ENCODE measurements at regions not wholly inside any gene's neighbourhood (a gene's known extent, or its start where the extent isn't known, plus 50 kb on each side); places are given as distances from the start of the nearest gene placed in this dataset.

DNA sequence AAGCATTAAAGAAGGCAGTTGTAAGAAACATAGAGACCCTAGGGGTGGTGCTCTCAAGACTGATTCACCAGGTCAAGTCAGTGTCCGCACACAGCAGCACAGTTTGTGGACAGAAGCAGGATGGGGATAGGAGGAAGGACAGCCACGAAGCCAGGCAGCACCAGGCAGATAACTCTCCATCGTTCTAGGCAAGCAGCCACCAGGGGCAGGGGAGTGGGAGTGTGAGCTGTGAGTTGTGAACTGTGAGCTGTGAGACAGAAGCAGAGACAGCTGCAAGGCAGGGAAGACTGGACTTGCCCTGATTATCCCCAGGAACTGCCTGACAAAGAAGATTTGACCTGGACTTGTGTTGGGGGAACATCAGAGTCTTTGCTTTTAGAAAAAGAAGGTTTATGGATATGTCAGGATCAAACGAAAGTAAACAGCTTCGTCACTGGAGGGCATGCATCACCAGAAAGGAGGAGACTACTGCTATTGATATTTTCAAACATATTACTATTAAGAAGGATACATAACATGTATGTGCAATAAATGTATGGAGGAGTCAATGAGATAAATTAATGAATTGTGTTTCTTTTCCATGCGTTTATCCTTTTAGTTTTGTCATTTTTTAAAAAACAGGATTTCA, 286.1 kb downstream of the IRS2 start:
- no peak for DNase-seq

DNA sequence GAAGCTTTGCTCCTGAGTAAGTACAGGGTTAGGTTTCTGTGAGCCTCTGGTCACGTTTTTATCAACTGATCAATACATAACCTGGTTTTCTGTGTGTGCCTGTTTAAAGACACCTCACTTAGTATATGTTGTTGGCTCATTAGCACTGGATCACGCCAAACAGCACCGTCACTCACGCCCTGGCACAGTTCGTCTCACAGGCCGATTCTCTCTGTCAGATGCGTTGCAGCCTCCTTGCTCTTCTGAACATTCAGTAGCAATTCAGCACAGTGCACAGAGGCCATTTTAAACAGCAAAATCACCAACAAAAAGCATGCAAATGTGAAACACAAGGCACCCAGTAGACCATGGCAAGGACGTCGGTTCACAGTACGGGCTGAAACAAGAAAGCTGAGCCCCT, 288.5 kb downstream of the IRS2 start:
- DNase-seq: no peak

DNA sequence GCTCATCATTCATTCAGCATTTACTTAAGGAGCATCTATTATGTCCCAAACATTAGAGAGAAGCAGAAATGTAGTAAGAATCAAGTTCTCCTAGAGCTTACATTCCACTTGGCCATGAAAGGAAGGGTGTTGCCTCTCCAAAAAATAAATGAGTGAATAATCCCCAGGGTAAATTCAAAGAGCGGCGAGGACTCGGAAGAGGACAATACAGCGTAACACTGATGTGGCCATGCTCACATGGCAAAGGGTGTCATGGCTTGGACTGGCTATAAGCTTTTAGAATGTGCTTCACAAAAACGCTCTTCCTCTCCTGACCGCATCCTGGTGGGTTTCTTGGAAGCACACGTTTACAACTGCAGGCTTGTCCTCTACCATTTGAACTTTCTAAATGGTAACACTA, 290.2 kb downstream of the IRS2 start:
- no peak for DNase-seq

DNA sequence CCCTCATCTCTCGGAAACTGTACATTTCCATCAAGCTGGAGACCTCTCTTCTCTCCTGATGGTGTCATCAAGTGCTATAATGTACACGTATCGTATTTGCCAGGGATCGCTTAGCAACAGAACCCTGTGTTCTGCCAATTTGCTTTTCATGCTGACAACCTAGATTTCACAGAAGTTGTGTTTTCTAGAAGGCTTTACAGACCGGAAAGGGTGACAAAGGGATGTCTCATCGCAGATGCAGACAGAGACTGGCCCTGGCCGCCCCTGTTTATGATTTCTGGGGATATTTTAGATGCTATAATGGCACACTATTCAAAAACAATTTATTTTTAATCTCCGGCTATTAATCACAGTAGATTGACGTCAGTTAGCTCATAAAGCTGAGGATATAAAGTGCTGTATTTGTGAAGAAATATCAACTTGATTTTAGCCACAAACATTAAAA, 291.4 kb downstream of the IRS2 start:
- DNase-seq: no peak

DNA sequence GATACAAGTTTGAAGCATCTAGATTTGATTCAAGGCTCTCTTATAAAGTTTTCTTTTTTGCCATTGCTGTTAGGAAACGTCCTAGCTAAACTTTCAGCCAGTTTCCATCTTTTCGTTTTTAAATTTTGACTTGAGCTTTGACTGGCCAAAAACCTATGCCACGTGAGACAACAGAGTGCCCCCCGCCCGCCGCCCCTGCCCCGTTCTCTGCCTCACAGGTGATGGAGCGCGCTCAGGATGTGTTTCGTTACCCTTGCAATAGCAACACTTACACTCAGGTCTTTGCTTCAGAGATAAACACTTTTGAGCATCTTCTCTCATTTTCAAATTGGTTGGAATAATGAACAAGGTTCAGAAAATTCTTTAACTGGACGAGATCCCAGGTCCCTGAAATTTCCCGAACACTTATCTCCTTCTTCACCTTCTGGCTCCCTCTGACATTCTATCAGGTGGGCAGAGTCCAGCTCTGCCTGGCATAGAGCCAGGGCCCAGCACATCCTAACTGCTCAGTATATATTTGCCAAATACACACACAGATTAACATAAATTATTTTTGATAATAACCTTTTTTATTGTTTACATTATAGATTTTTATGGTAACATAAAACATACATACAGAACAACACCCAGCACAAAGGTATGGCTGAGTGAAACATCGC, 301.1 kb downstream of the IRS2 start:
- DNase-seq: no peak

DNA sequence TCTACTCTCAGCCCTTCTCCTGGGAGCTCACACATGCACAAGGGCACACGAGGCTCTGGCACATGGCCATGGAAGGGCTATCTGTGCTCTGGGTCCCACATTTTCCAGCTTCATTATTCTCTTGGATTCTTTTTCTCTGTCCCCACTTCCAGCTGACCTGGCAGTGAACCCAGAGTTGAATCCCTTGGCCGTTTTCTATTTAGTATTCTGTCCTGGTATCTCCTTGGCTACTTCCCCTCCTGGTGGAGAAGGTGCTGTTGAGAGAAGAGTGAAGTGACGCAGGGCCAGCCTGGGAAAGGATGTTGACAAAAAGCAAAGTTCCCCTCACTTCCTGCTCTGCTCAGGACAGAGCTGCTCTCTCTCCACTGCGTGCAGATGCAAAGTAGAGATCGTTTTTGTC, 303.1 kb downstream of the IRS2 start:
- no peak for DNase-seq

DNA sequence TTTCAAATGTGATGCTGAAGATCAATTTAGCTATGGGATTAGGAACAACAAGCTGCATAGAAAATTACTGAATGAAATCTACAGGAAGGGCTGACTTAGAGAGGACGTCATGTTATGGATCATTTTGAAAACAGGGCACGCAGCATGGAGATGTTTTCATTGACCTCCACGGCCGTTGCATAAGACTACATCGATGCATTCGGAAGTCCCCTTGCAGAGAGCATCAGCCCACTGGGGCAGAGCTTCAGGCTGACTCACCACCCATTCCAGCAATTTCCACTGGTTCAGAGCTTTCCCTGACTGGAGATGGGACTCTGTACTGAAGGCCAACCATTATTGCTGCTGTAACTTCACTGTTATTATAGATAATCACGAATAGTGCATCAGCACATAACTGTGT, 305.3 kb downstream of the IRS2 start:
- no peak for DNase-seq

DNA sequence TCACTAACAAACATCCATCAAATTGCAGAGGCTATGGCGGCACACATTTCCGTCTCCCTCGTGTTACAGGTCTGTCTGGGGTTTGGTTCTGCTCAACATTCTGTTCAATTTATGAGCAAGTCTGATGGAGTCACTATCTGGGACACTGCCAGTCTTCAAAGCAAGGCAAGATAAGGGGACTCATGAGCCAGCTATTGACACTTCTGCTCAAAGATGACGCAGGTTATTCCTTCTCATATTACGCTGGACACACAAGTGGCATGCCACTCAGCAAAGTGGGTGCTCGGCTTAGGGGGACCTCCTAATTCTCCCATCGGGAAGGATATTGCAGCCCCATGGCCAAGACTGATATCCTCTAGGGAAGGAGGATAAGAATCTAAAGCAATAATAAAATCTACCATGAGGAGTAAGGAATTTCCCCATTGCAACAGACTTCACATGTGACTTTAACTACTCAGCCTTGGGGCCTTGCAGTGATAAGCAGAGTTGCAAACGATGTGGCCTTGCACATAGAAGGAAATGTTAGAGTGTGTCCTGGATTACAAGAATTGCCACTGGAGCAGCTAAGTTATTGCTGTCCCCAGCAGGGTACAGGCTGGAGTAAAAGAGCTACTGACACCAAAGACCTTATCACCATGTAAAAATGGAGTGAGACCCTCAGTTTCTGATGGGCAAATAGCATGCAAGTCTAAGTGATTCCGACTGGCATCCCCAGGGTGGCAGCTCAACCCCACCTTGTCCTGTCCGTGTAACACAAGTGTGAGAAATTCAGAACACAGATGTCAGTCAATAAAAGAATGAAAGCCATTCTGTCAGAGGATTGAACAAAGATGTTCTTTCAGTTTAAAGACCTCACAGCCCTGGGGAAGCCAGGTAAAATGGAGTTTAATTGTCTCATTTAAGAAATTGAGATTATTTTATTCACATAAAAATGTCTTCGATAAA, 306.1 kb downstream of the IRS2 start:
- no peak for DNase-seq

DNA sequence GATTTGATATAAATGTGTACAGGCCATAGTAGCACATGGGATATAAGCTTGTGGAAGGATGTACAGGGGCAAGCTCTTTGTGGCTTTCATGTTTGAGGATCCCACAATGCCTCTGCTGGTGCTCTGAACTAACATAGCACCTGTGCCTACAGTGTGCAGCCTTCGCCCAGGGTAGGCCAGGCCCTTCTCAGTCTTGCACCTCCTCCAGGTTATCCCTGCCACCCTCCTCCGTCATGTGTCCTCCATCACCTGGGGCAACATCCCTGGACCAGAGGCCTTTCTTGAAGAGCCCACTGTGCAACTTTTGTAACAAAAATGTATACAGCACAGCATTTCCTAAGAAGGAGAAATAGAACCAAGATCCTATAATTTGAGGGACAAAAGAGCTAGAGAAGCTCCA, 306.8 kb downstream of the IRS2 start:
- no peak for DNase-seq

DNA sequence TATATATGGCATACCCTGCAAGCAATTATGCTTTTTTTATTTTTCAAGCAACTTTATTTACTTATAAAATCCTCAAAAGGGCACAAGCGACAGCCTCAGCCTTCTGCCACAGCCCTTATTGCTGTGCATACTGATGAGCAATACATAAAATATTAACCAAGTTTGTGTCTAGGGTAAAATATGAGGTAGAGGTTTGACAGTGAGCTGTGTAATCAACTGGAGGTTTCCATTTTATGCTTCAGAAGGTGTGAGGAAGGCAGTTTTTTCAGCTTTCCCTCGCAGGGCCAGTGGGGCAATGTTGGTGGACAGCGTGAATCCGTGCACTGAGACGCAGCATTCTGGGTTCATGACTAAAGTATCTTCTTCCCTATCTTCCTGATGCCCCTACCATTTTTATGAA, 310.4 kb downstream of the IRS2 start:
- DNase-seq: no peak

DNA sequence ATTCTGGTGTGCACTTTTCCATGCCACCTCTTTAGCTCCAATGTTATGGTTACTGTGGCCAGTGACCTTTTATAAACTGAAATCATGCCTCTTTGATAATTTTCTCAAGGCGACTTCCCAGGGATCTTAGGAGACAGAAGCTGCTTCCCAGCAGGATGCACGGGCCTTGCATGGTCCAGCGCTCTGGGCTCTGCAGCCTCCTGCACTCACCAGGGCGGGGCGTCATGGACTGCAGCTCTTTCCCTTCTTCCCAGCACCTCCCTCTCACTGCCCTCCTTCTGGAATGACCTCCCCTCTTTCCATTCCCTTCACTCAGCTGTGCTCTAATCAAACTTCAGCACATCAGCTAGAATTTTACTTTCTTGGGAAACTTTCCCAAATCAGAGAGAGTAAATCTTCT, 318.3 kb downstream of the IRS2 start:
- no peak for DNase-seq

DNA sequence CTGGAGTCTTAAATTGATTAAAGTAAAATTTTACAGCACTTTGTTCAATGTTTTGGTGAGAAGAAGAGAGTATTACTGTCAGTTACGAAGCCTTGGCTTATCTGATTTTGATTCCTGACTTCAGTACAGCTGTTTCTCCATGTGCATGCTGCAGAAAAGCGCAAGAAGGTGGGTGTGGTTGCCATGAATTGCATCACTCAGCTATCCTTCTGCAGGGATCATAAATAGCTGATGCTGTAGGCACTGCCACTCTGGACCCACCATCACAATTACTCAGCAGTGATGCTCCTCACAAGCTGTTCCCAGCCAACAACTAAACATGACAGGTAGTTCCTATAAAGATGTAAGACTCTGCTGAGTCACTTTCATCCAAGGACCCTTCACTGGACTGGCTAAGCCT, 321.2 kb downstream of the IRS2 start:
- DNase-seq: no peak

DNA sequence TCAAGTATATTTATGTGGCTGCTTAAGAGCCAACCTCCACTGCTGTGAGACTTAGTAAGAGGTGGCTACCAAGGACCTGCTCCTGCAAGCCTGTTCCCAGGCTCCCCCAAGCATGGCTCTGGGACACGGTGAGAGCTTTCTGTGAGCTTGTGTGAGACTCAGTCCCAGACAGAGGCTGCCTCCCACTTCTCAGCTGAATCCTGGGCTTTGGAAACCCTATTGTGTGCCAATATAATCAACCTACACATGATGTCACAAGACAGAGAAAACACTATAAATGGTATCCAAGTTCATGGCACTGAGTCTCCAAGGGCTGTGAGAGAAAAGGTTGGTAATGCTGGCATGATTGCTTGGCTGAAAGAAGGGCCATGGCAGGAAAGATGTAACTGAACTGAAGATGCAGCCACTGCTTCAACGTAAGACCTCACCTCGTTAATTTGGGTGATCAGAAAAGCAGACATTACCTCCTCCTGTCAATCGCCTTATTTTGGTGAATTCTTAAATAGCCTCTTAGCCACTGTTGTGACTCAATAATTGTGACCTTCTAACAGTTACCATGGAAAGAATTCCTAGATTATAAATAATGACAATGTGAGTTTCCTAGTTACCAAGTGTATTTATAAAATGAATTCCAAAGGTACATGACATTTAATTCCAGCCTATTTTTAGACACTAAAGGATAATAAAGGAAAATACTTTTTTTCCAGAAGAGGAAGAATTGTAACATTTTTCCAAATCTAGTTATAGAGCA, 332.0 kb downstream of the IRS2 start:
- no peak for DNase-seq

DNA sequence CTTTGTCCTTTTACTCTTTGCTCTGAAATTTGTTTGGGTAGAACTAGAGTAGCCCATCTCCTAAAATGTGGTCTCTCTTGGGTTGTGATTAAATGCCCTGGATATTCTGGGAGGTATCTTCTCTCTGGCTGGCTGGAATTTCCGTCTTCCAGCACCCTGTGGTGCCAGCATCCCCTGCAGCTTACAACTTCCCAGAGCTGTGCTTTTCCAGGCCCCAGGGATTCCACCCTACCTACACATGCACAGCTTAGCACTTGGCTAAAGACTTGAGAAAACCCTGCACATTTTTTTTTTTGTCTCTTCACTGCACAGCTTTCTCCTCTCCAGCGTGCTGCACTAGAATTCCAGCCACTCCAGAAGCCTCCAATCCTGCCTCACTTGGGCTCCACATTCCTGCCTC, 334.7 kb downstream of the IRS2 start:
- no peak for DNase-seq

DNA sequence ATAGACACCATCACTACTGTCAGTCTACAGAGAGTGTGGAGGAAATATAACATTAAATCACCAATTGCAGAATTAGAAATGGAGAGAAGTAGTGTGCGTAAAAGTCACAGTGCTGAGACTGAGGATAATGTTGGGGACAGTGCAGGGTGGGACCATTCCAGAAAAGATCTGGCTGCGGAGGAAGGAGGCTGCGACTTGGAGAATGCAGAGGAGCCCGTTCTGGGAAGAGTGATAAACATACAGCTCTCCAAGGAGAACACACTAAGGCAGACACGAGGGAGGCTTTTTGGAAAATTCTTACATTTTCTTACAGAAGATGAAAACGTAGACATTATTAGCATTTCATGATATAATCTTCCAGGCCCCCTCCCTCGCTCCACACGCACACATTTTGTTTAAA, 337.8 kb downstream of the IRS2 start:
- no peak for DNase-seq

DNA sequence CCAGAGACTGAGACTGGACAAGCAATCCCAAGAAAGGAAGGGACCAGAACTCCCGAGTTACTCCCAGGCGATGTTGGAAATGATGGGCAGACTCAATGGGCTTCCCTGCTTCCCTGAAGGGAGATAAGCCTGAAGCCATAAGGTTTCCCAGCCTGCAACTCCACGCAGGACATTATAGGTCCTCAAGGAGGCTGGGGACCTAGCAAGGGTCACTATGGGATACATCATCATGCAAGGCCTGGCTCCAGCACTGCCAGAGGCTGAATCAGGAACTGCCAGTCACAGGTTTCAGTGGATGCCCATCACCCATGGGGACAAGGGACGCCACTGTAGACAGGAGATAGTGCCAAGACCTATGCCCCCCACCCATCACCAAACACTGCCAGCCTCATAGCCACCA, 338.7 kb downstream of the IRS2 start:
- no peak for DNase-seq

DNA sequence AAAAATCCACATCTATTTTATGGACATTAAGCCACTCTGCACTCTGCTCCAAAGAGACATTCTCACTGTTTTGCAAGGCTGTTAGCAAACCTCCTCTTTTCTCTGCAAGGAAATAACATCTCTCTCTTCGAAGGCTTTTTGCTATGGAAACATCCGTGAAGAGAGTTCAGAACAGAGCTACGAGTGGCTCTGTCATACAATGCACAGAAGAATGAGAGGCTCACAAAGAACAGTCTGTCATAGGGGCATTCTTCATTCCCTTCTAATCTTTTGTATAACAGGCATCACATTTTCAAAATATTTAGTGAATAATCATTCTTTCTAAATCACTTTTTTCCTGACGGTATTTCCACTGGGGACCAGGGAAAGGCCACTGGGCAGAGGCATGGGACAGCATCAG, 346.1 kb downstream of the IRS2 start:
- no peak for DNase-seq

DNA sequence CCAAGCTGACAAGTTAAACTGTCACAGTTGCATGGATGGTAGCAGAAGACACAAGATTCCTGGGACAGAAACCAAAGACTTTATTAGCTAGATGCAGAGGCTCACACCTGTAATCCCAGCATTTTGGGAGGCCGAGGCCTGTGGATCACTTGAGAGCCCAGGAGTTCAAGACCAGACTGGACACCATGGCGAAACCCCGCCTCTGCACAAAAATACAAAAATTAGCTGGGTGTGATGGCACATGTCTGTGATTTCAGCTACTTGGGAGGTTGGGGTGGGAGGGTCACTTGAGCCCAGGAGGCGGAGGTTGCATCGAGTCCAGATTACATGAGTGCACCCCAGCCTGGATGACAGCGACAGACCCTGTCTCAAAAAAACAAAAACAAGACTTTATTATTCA, 346.6 kb downstream of the IRS2 start:
- DNase-seq: no peak

DNA sequence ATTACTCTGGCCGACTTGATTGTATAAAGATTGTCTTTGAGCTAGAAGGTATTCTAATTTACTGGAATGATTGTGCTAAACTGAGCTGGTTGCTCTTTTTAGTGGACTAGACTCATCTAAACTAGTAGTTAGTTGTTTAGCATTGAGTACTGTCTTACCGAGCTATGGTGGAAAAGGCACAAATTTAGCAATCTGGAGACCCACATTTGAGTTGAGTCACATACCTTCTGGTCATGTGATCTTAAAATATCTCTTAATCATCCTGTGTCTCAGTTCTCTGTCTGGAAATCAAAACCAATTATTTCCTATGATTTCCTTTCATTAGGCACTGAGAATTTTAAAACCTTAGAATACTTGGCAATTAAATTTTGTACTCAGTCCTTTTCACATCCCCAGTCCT, 349.5 kb downstream of the IRS2 start:
- no peak for DNase-seq

DNA sequence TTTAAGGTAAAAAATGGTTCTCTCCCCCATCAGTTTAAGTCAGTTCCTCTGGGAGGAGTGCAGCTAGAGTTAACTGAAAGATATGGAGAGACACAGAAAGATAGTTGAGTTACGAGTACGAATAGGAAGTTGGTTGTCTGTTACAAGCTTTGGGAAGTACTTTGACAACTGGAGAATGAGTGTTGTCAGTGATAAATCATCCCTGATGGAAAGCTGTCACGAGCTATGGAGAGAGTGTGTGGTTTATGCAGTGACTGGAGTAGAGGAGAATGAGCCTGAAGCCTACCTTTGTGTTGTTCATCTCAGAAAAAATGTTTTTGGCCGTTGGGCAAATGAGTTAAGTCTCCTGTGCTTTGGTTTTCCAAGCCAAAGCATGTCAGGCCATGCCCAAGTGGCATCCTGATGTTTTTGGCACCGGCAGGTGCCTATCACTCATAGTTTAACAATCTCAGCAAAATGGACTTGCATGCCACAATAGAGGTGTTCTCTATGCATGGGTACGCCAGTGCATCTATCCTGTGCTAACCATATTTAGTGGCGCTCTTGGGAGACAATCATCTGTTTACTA, 350.2 kb downstream of the IRS2 start:
- no peak for DNase-seq

DNA sequence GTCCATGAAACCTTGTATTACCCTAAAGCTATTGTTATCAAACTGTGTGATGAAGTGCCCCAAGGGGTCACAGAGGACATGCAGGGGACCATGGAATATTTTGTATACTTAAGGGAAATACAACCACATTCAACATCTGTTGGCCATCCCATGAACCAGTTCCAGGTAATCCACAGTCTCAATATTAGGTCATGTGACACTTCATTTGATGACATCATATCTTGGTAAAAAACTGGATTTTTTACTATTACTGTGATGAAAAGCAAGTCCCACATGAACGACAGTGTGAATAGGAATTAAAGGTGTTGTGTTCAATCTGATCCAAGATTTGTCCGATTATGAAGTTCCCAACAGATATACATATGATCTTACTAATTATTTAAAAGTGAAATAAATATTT, 355.2 kb downstream of the IRS2 start:
- DNase-seq: no peak

DNA sequence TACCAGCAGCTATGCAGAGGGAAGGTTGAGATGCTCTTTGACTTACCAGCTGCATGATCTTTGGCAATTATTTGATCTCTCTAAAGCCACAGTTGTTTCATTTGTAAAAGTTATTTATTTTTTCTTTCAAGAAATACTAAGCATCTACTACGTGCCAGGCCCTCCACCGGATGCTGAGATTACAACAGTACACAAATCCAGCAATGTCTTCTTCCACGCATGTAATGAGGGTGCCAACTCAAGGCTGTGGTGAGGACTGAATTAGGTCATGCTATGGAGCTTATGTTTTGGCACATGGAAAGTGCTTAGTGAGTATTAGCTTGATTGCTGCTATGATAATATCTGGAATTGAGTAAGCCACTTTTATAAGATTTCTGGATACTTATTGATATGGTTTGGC, 358.2 kb downstream of the IRS2 start:
- DNase-seq: no peak

DNA sequence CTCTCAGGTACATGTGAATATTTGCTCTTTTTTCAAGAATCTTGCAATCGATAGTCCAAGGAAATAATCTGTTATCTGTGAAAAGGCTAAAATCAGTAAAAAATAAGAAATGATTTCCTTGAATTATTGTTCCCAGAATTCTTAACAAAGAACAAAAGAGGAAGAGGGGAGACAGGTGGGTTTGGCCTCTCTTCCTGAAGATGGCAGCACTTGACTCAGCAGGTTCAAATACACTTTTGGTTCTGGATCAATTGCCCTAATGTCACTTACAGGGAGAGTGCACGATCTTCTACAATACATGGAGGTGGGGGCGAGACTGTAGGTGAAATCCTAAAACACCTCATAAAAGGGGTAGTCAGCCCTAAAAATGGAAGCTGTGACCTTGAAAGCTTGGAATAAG, 358.7 kb downstream of the IRS2 start:
- no peak for DNase-seq
